Lower leg skin (tissue), 3 donors: ENCODE measurements at regions not wholly inside any gene's neighbourhood (a gene's known extent, or its start where the extent isn't known, plus 50 kb on each side); places are given as distances from the start of the nearest gene placed in this dataset.

Source experiments
- CTCF ChIP-seq, 3 donors: fragments of 450-650 bp; IDR thresholded peaks; one replicate each; pipeline ENCODE4 v1.5.1; 2016; ENCODE audit warnings: antibody characterized with exemption in 3 of 3, mild to moderate bottlenecking in 3 of 3, moderate library complexity in 2 of 3
- POLR2A ChIP-seq, 2 donors: fragments of 450-650 bp; IDR thresholded peaks; one replicate each; pipeline ENCODE4 v1.6.1; 2016 to 2017; ENCODE audit warnings: antibody characterized with exemption in 2 of 2, mild to moderate bottlenecking in 1 of 2, moderate library complexity in 1 of 2

- TF ChIP-seq CTCF (IDR thresholded peaks at IDR 0.05), result no peak
- no peak for TF ChIP-seq POLR2A (IDR thresholded peaks at IDR 0.05)
Measured at GRCh38 chr5:103472265-103472664, 90.3 kb downstream of the NUDT12 start.
